ENCODE measurements at regions not wholly inside any gene's neighbourhood (a gene's known extent, or its start where the extent isn't known, plus 50 kb on each side); places are given as distances from the start of the nearest gene placed in this dataset.

DNA sequence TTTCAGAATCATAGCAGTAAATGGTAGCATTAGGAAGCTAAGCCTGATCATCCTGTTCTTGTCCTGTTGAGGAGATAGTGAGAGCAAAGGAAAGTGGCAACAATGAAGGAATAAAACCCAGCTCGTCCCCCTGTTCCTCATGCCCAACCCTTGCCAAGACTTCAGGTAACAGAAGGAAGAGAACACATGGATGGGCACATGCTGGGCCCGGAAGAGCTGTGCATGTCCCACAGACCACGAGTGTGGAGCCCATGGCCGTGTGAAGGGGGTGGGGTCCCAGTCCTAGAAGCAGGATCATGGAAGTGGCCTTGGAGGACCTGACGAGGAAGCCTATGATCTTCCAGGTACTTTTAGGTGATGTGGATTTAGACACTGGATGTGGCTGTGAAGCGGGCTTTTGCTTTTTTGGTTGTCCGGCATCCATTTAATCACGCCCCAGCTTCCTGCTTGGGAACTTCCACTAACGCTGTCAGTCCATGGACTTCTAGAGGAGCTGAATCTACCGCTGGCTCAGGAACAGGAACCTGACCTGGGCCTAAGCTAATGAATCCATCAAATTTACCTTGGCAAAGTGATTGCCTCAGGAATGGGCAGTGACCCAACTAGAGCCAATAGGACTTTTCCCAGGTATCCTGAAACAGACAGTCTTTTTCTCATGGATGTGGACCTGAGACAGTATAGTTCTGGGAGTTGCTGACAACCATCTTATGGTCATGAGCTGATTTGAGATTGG is 79.3 kb upstream of the ARMC2 start:
- H3K9me3 ChIP-seq (replicated peaks in 1 of 3): no peaks in the 10 kb centered on the region
- TF ChIP-seq, protein P1, sequence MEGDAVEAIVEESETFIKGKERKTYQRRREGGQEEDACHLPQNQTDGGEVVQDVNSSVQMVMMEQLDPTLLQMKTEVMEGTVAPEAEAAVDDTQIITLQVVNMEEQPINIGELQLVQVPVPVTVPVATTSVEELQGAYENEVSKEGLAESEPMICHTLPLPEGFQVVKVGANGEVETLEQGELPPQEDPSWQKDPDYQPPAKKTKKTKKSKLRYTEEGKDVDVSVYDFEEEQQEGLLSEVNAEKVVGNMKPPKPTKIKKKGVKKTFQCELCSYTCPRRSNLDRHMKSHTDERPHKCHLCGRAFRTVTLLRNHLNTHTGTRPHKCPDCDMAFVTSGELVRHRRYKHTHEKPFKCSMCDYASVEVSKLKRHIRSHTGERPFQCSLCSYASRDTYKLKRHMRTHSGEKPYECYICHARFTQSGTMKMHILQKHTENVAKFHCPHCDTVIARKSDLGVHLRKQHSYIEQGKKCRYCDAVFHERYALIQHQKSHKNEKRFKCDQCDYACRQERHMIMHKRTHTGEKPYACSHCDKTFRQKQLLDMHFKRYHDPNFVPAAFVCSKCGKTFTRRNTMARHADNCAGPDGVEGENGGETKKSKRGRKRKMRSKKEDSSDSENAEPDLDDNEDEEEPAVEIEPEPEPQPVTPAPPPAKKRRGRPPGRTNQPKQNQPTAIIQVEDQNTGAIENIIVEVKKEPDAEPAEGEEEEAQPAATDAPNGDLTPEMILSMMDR (IDR thresholded peaks at IDR 0.05): no peak
- TF ChIP-seq POLR2A (IDR thresholded peaks at IDR 0.05): no peak
- no peaks in the 10 kb centered on the region for H3K36me3 ChIP-seq (replicated peaks in 1 of 2)
- no peak for DNase-seq
- WGBS, 4 donors: 91 to 98% (median 94%) methylated on average over 9 to 10 of the region's 10 CpGs
- peaks cover 4 to 8% of the 10 kb centered on the region in 2 donors for H3K4me1 ChIP-seq (replicated peaks in 1 of 2)
- intact Hi-C loops (cut with DNase I): no loop called here
- H3K27me3 ChIP-seq: no peaks in the 10 kb centered on the region
- no peak overlapping the region for H3K4me3 ChIP-seq
- no peak overlapping the region for H3K27ac ChIP-seq

DNA sequence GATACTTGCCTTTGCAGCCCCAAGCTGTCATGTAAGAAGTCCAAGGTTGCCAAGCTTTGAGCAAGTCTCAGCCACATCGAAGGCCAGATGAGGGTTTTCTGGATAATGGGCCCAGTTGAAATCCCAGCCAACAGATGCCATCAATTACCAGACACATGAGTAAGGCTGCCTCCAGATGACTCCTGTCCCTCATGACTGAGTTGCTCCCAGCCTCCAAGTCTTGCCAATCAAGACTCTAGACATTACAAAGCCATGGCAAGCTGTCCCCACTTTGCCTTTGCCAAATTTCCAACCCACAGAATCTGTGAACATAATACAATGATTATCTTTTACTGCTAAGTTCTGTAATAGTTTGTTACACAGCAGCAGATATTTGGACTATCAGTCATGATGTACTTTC is 76.8 kb upstream of the ARMC2 start:
- TF ChIP-seq, protein P1 (IDR thresholded peaks at IDR 0.05): no peak
- no peak for TF ChIP-seq POLR2A (IDR thresholded peaks at IDR 0.05)
- no peaks in the 10 kb centered on the region for H3K9me3 ChIP-seq (replicated peaks in 1 of 3)
- 75 to 93% (median 88%) methylated on average over 1 of the region's 1 CpG for WGBS, 4 donors
- no peak for DNase-seq
- no peak overlapping the region for H3K4me3 ChIP-seq
- no peaks in the 10 kb centered on the region for H3K4me1 ChIP-seq (replicated peaks in 1 of 2)
- H3K27ac ChIP-seq: no peak overlapping the region
- H3K36me3 ChIP-seq (replicated peaks in 1 of 2): no peaks in the 10 kb centered on the region
- no peaks in the 10 kb centered on the region for H3K27me3 ChIP-seq
- intact Hi-C loops (cut with DNase I): no loop called here

DNA sequence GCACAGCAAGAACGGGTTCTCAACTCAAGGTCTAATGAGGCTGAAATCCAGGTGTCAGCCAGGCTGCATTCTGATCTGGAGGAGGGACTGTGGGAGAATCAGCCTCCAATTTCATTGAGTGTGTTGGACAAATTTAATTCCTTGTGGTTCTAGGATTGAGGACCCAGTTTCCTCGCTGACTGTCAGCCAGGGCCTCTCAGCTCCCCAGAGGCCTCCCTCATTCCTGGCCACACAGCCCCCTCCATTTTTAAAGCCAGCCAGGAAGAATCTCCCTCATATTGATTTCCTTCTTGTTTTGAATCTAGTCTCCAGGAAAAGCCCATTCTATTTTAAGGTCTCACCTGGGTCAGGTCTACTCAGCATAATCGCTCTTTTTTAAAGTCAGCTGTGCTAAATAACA is 73.7 kb upstream of the ARMC2 start:
- Histone ChIP-seq H3K4me3 (no peak overlapping the region), H3K36me3 (replicated peaks in 1 of 2) (no peaks in the 10 kb centered on the region), H3K4me1 (replicated peaks in 1 of 2) (no peaks in the 10 kb centered on the region), H3K27ac (no peak overlapping the region), H3K27me3 (no peaks in the 10 kb centered on the region), H3K9me3 (replicated peaks in 1 of 3) (no peaks in the 10 kb centered on the region)
- no peak for TF ChIP-seq POLR2A (IDR thresholded peaks at IDR 0.05)
- TF ChIP-seq, protein P1 (IDR thresholded peaks at IDR 0.05): no peak
- intact Hi-C loops (cut with DNase I): no loop called here
- WGBS, 4 donors: 74 to 91% (median 86%) methylated on average over 3 of the region's 3 CpGs
- no peak for DNase-seq

DNA sequence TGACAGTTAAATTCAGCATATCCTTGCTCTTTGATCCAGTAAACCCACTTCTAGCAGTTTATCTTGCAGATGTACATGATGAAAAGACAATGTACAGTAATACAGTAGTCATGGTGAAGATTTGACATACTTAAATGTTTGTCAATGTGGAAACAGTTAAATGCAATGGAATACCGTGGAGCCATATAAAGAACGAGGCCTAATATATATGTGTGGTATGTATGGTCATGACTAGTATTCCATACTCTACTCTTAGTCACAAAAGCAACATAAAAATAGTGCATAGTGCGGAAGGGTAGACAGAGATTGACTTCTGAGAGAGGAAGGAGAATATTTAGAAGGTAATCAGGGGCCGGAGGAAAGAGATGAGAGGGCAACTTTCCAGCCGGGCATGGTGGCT is 70.7 kb upstream of the ARMC2 start:
- H3K4me1 ChIP-seq (replicated peaks in 1 of 2): peaks cover 2 to 10% of the 10 kb centered on the region in 2 donors
- DNase-seq: no peak
- TF ChIP-seq, protein P1 (IDR thresholded peaks at IDR 0.05): no peak
- TF ChIP-seq POLR2A (IDR thresholded peaks at IDR 0.05): no peak
- 77 to 90% (median 84%) methylated on average over 5 of the region's 5 CpGs for WGBS, 4 donors
- no peak overlapping the region for H3K27ac ChIP-seq
- no peaks in the 10 kb centered on the region for H3K36me3 ChIP-seq (replicated peaks in 1 of 2)
- H3K27me3 ChIP-seq: no peaks in the 10 kb centered on the region
- no peak overlapping the region for H3K4me3 ChIP-seq
- intact Hi-C loops (cut with DNase I): no loop called here
- no peaks in the 10 kb centered on the region for H3K9me3 ChIP-seq (replicated peaks in 1 of 3)
